MM.1S (cell line): ENCODE measurements at regions not wholly inside any gene's neighbourhood (a gene's known extent, or its start where the extent isn't known, plus 50 kb on each side); places are given as distances from the start of the nearest gene placed in this dataset.

Source experiments
- CTCF ChIP-seq: fragments of 300-600 bp; sonication (generic); IDR thresholded peaks from 2 replicates; pipeline ENCODE4 v1.5.1; 2016; ENCODE audit warnings: antibody characterized with exemption, low read length, mixed read lengths
- EZH2 ChIP-seq: fragments of 300-600 bp; sonication (generic); optimal IDR thresholded peaks from 2 replicates; pipeline ENCODE3; 2017; ENCODE audit warnings: low read depth, mild to moderate bottlenecking, antibody characterized with exemption, low read length, mixed read lengths
- EZH2phosphoT487 ChIP-seq: fragments of 300-600 bp; sonication (generic); IDR thresholded peaks from 2 replicates; pipeline ENCODE4 v1.6.1; 2018; ENCODE audit warnings: antibody characterized with exemption, low read length

DNA sequence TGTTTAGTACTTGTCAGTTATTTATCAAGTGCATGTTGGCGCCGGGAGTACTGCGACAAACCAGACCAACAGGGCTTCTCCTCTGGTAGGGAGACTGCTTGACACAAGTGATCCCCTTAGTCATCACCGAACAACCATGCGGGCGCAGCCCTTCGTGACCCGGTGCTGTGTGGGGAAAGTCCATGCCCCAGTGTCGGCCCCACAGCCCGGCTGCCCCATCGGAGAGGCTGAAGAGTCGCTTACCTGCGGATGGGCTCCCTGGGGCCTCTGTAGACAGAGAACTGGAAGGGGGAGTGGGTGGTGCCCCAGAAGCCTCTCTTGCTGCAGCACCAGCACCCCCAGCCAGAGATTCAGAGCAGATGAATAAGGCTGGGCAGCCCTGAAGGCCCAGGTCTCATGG lies 90.3 kb upstream of the PRR23E start:
- TF ChIP-seq CTCF (no peak), EZH2 (no peak), EZH2phosphoT487 (no peak)
